ENCODE measurements at regions not wholly inside any gene's neighbourhood (a gene's known extent, or its start where the extent isn't known, plus 50 kb on each side); places are given as distances from the start of the nearest gene placed in this dataset.
"Not testable (repeated sequence)": the region's sequence is repeated elsewhere in the genome, so short reads cannot be mapped to it uniquely, and the experiment has no call there.

GRCh38 chr2:81043681-81044080 lies 739.1 kb upstream of the LRRTM1 start:
- DNase-seq (no peak), ATAC-seq (ENCODE audit: low read depth) (no peak)
- Mint-ChIP-seq H3K36me3 (no peaks in the 10 kb centered on the region), H3K4me3 (no peak overlapping the region), H3K27ac (no peak overlapping the region), H3K27me3 (no peaks in the 10 kb centered on the region), H3K4me1 (no peaks in the 10 kb centered on the region), H3K9me3 (peaks cover 2% of the 10 kb centered on the region)
- POLR2A ChIA-PET, result no interaction called here

- POLR2A ChIA-PET, result no interaction called here
- H3K36me3 Mint-ChIP-seq, result no peaks in the 10 kb centered on the region
- H3K27me3 Mint-ChIP-seq, result no peaks in the 10 kb centered on the region
- H3K4me1 Mint-ChIP-seq, result no peaks in the 10 kb centered on the region
- DNase-seq, result no peak
- no peak for ATAC-seq (ENCODE audit: low read depth)
- H3K4me3 Mint-ChIP-seq, result no peak overlapping the region
- H3K9me3 Mint-ChIP-seq, result peaks cover 2% of the 10 kb centered on the region
- H3K27ac Mint-ChIP-seq, result no peak overlapping the region
Observed at GRCh38 chr2:81007104-81007503, 702.6 kb upstream of the LRRTM1 start.

DNA sequence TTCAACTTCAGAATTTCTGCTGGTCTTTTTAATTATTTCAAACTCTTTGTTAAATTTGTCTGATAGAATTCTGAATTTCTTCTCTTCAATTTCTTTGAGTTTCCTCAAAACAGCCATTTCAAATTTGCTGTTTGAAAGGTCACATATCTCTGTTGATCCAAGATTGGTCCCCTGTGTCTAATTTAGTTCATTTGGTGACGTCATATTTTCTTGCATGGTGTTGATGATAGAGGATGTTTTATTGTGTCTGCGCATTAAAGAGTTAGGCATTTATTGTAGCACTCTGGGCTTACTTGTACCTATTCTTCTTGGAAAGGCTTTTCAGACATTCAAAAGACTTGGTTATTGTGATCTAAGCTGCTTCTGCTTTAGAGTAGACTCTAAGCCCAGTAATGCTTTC lies 698.4 kb upstream of the LRRTM1 start:
- POLR2A ChIA-PET, result no interaction called here
- H3K4me3 Mint-ChIP-seq, result no peak overlapping the region
- H3K9me3 Mint-ChIP-seq, result peaks cover 9% of the 10 kb centered on the region
- ATAC-seq (ENCODE audit: low read depth) (no peak), DNase-seq (no peak)
- no peaks in the 10 kb centered on the region for H3K4me1 Mint-ChIP-seq
- no peaks in the 10 kb centered on the region for H3K36me3 Mint-ChIP-seq
- no peaks in the 10 kb centered on the region for H3K27me3 Mint-ChIP-seq
- H3K27ac Mint-ChIP-seq, result no peak overlapping the region

GRCh38 chr2:80987466-80987865 lies 682.9 kb upstream of the LRRTM1 start:
- Mint-ChIP-seq H3K27ac (no peak overlapping the region), H3K4me1 (no peaks in the 10 kb centered on the region), H3K27me3 (no peaks in the 10 kb centered on the region), H3K4me3 (no peak overlapping the region), H3K9me3 (peaks cover 16% of the 10 kb centered on the region), H3K36me3 (no peaks in the 10 kb centered on the region)
- POLR2A ChIA-PET, result no interaction called here
- DNase-seq (no peak), ATAC-seq (ENCODE audit: low read depth) (no peak)

GRCh38 chr2:80969900-80970299 lies 665.3 kb upstream of the LRRTM1 start:
- no peaks in the 10 kb centered on the region for H3K36me3 Mint-ChIP-seq
- H3K27me3 Mint-ChIP-seq, result no peaks in the 10 kb centered on the region
- DNase-seq (no peak), ATAC-seq (ENCODE audit: low read depth) (no peak)
- H3K9me3 Mint-ChIP-seq, result peaks cover 12% of the 10 kb centered on the region
- no peak overlapping the region for H3K4me3 Mint-ChIP-seq
- POLR2A ChIA-PET, result no interaction called here
- H3K4me1 Mint-ChIP-seq, result no peaks in the 10 kb centered on the region
- H3K27ac Mint-ChIP-seq, result no peak overlapping the region

GRCh38 chr2:80968450-80968849 lies 663.9 kb upstream of the LRRTM1 start:
- no peaks in the 10 kb centered on the region for H3K4me1 Mint-ChIP-seq
- no peak overlapping the region for H3K4me3 Mint-ChIP-seq
- no peak for DNase-seq
- POLR2A ChIA-PET, result no interaction called here
- H3K27ac Mint-ChIP-seq, result no peak overlapping the region
- no peaks in the 10 kb centered on the region for H3K36me3 Mint-ChIP-seq
- H3K27me3 Mint-ChIP-seq, result no peaks in the 10 kb centered on the region
- no peak for ATAC-seq (ENCODE audit: low read depth)
- peaks cover 11% of the 10 kb centered on the region for H3K9me3 Mint-ChIP-seq

GRCh38 chr2:80947601-80948130 lies 643.1 kb upstream of the LRRTM1 start:
- Mint-ChIP-seq H3K4me3 (no peak overlapping the region), H3K27me3 (no peaks in the 10 kb centered on the region), H3K9me3 (peaks cover 9% of the 10 kb centered on the region), H3K4me1 (no peaks in the 10 kb centered on the region), H3K36me3 (no peaks in the 10 kb centered on the region), H3K27ac (no peak overlapping the region)
- ATAC-seq (ENCODE audit: low read depth) (no peak), DNase-seq (no peak)
- POLR2A ChIA-PET, result no interaction called here

DNA sequence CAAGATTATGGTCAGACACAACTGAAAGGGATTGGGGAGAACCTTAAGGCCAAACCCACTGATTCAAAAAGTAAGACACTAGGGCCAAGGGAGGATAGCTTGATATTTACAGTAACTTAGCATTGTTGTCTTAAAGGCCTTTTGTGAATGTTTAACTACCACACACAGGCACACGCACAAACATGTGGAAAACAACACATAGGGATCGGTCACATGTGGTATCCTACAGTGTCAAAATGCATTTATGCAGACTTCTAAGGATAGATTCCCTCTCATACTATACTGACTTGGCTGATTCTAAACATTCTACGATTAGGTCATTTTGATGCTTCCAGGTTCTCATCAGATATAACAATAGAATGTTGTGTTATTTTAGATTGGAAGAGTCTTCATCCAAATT lies 638.9 kb upstream of the LRRTM1 start:
- Mint-ChIP-seq H3K4me1 (no peaks in the 10 kb centered on the region), H3K9me3 (peaks cover 11% of the 10 kb centered on the region), H3K36me3 (no peaks in the 10 kb centered on the region), H3K27me3 (no peaks in the 10 kb centered on the region), H3K27ac (no peak overlapping the region), H3K4me3 (no peak overlapping the region)
- ATAC-seq (ENCODE audit: low read depth) (no peak), DNase-seq (no peak)
- POLR2A ChIA-PET, result no interaction called here

DNA sequence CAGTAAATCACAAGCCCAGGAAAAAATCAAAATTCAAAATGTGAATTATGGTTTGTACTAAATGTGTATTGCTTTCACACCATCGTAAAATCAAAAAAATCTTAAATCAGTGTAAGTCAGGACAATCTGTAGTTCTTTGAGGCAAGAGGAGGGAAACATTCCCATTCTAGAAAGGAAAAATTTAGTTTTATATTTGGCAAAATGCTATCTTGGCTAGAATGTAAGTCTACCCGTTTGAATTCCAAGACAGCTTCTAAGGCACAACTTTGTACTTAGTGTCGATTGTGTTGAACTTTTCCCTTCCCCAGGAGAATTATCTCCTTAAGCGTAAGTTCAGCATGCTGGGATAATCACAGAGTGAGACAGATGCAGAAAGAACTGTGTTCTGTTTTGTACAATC lies 638.2 kb upstream of the LRRTM1 start:
- Mint-ChIP-seq H3K9me3 (peaks cover 13% of the 10 kb centered on the region), H3K4me1 (no peaks in the 10 kb centered on the region), H3K4me3 (no peak overlapping the region), H3K27me3 (no peaks in the 10 kb centered on the region), H3K36me3 (no peaks in the 10 kb centered on the region), H3K27ac (no peak overlapping the region)
- DNase-seq (no peak), ATAC-seq (ENCODE audit: low read depth) (no peak)
- POLR2A ChIA-PET, result no interaction called here

GRCh38 chr2:80938463-80938862 lies 633.9 kb upstream of the LRRTM1 start:
- POLR2A ChIA-PET, result no interaction called here
- no peak for ATAC-seq (ENCODE audit: low read depth)
- Mint-ChIP-seq H3K9me3 (peaks cover 10% of the 10 kb centered on the region), H3K27ac (no peak overlapping the region), H3K36me3 (no peaks in the 10 kb centered on the region), H3K27me3 (no peaks in the 10 kb centered on the region), H3K4me1 (no peaks in the 10 kb centered on the region), H3K4me3 (no peak overlapping the region)
- DNase-seq, result no peak

DNA sequence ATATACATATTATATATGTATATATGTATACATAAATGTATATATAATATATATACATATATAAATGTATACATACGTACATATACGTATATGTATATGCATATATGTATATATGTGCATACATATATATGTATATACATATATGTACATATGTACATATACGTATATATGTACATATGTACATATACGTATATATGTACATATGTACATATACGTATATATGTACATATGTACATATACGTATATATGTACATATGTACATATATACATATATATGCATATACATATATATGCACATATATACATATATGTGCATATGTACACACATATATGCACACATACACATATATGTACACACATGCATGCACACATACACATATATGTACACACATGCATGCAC lies 627.3 kb upstream of the LRRTM1 start:
- H3K9me3 Mint-ChIP-seq; POLR2A ChIA-PET; DNase-seq; H3K36me3 Mint-ChIP-seq; ATAC-seq (ENCODE audit: low read depth); H3K4me1 Mint-ChIP-seq; H3K27me3 Mint-ChIP-seq; H3K27ac Mint-ChIP-seq; H3K4me3 Mint-ChIP-seq: not testable (repeated sequence)

DNA sequence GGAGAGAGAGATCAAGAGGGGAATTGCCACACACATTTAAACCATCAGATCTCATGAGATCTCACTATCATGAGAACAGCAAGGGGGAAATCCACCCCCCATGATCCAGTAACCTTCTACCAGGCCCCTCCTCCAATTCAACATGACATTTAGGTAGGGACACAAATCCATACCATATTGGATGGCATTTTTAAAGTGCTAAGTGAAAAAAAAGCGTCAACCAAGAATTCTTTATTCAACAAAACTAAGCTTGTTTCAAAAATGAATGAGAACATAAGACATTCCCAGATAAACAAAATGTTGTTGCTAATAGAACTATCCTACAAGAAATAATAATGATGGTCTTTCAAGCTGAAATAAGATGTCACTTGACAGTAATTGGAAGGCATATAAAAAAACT lies 626.2 kb upstream of the LRRTM1 start:
- no peak overlapping the region for H3K27ac Mint-ChIP-seq
- no peaks in the 10 kb centered on the region for H3K27me3 Mint-ChIP-seq
- H3K4me1 Mint-ChIP-seq, result no peaks in the 10 kb centered on the region
- no peaks in the 10 kb centered on the region for H3K36me3 Mint-ChIP-seq
- DNase-seq (no peak), ATAC-seq (ENCODE audit: low read depth) (no peak)
- H3K4me3 Mint-ChIP-seq, result no peak overlapping the region
- H3K9me3 Mint-ChIP-seq, result peaks cover 9% of the 10 kb centered on the region
- POLR2A ChIA-PET, result no interaction called here

DNA sequence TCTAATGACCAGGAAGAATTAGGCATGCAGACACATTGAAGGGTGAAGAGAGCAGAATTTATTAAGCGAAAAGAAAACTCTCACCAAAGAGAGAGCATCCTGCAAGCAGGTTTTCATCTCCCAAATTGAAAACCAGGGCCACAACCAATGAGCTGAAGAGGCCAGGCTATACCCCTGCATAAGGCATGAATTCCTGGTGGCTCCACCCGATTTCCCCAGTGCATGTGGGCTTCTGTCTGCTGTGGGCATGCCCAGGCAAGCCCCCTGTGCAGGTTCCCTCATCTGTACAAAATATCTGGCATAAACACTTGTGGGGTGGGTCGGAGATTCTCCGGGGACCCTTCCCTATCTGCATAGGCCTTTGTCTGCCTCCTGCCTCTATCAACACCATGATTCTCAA lies 621.6 kb upstream of the LRRTM1 start:
- H3K27me3 Mint-ChIP-seq, result no peaks in the 10 kb centered on the region
- ATAC-seq (ENCODE audit: low read depth) (no peak), DNase-seq (no peak)
- no peaks in the 10 kb centered on the region for H3K36me3 Mint-ChIP-seq
- H3K4me3 Mint-ChIP-seq, result no peak overlapping the region
- H3K4me1 Mint-ChIP-seq, result no peaks in the 10 kb centered on the region
- H3K9me3 Mint-ChIP-seq, result peaks cover 11% of the 10 kb centered on the region
- POLR2A ChIA-PET, result no interaction called here
- no peak overlapping the region for H3K27ac Mint-ChIP-seq

DNA sequence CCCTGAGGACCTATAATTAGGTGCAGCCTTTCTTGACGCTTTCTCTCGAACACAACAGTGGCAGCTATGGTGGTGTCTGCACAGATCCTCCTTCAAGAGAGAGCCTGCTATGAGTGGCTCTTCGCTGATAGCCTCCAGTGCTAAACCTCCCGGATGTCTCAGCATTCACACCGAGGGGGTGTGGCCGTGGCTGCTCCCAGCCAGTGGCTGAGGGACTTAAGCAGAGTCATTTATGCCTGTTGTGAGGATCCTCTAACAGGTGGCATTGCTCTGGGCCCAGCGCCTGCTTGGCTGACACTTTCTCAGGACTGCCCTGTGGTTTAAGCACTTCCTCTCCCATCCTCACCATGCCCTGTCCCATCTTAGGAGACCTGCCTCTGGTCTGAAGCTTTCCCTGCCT lies 592.0 kb upstream of the LRRTM1 start:
- Mint-ChIP-seq H3K36me3 (no peaks in the 10 kb centered on the region), H3K27me3 (no peaks in the 10 kb centered on the region), H3K27ac (no peak overlapping the region), H3K4me3 (no peak overlapping the region), H3K9me3 (peaks cover 3% of the 10 kb centered on the region), H3K4me1 (no peaks in the 10 kb centered on the region)
- DNase-seq, result no peak
- ATAC-seq (ENCODE audit: low read depth), result no peak
- POLR2A ChIA-PET, result no interaction called here

GRCh38 chr2:80894486-80894885 lies 589.9 kb upstream of the LRRTM1 start:
- H3K36me3 Mint-ChIP-seq, result no peaks in the 10 kb centered on the region
- H3K27ac Mint-ChIP-seq, result no peak overlapping the region
- H3K4me1 Mint-ChIP-seq, result no peaks in the 10 kb centered on the region
- no peaks in the 10 kb centered on the region for H3K27me3 Mint-ChIP-seq
- POLR2A ChIA-PET, result no interaction called here
- H3K4me3 Mint-ChIP-seq, result no peak overlapping the region
- DNase-seq, result no peak
- peaks cover 1% of the 10 kb centered on the region for H3K9me3 Mint-ChIP-seq
- no peak for ATAC-seq (ENCODE audit: low read depth)

All from activated naive CD8-positive, alpha-beta T cell treated with anti-CD3 and anti-CD28 coated beads, Interleukin-2, amount 10 ng/mL, durations not matched to agents 7 days and 5 days (primary cell).